ENCODE measurements at regions not wholly inside any gene's neighbourhood (a gene's known extent, or its start where the extent isn't known, plus 50 kb on each side); places are given as distances from the start of the nearest gene placed in this dataset.

- TF ChIP-seq CTCF (IDR thresholded peaks at IDR 0.05; ENCODE audit: low read depth, low read length) (no peak), POLR2A (IDR thresholded peaks at IDR 0.05; ENCODE audit: extremely low read depth, insufficient read length) (no peak), MAX (IDR thresholded peaks at IDR 0.05; ENCODE audit: low read depth, low read length) (no peak)
Measured at GRCh38 chr5:91941588-91941987, 558.5 kb upstream of the ARRDC3 start.

Data from NB4 (cell line).